Ureter (tissue), 1 donor: ENCODE measurements at regions not wholly inside any gene's neighbourhood (a gene's known extent, or its start where the extent isn't known, plus 50 kb on each side); places are given as distances from the start of the nearest gene placed in this dataset.
A peak's percentile ranks its signal among the peaks of the same experiment; 100 is the strongest.

ENCODE experiments used
- DNase-seq: peaks from one replicate; pipeline ENCODE4 v3.0.0-alpha.2; 2020; ENCODE audit warnings: low spot score
- donor health status: DM: yes; HTN: yes; CAD: no.

DNA sequence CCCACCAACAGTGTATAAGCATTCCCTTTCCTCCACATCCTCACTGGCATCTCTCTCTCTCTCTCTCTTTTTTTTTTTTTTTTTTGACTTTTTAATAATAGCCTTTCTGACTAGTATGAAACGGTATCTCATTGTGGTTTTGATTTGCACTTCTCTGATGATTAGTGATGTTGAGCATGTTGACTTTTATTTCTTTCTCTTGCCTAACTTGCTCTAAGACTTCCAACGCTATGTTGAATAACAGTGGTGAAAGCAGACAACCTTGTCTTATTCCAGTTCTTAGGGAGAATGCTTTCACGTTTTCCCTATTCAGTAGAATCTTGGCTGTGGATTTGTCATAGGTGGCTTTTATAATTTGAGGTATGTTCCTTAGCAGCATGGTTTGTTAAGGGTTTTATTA is 249.4 kb upstream of the MDFIC2 start:
- DNase-seq = no peak

DNA sequence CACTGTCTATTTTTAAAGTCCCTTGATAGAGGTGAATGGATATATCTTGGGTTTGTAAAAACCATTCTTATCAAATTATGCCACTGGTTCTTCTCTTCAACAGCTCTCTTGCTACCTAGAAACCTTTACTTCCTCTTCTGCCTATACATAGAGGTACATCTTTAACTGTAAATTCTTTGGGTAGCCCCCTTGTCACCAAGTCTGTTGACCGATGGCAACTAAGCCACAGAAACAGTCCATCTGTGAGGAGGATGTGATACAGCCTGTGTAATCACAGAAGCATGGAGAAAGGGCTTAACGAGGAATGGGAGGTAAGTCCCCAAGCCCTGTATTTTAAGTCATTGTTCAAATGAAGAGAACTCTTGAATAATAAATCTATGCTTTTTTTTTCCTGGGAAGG is 246.5 kb upstream of the MDFIC2 start:
- DNase-seq = no peak

DNA sequence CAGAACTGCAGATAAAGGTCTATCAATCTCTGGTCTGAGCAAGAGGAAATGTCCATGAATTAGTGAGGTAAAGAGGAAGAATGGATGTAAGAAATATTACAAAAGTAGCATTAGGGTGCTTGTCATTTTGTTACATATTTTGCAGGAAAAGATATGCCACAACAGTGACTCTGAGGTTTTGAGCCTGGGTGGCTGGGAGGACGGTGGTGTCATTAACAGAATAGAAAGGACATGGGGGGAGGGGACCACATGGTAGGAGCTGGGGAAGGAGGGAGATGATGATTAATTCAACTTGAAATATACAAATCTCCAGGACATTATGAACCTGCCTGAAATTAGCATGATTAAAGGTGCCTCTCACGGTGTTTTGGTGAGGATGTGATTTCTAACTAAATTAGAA is 245.5 kb upstream of the MDFIC2 start:
- DNase-seq = no peak

DNA sequence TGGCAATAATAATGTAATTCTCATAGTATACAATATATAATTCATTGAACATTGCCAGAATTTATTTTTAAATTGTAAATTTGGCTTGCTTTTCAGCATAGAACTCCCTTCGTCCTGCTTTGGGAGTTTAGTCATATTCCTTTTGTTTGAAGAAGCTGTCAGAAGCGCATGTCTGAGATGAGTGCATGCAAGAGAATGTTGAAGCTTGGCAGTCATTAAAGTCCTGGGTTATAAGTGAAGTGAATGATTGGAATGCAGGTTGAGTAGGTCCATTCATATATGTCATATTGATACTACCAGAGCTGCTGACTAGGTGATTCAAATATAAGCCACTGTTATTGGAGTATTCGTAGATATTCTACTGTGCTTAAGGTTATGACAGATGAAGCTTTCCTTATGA is 243.6 kb upstream of the MDFIC2 start:
- DNase-seq = no peak

DNA sequence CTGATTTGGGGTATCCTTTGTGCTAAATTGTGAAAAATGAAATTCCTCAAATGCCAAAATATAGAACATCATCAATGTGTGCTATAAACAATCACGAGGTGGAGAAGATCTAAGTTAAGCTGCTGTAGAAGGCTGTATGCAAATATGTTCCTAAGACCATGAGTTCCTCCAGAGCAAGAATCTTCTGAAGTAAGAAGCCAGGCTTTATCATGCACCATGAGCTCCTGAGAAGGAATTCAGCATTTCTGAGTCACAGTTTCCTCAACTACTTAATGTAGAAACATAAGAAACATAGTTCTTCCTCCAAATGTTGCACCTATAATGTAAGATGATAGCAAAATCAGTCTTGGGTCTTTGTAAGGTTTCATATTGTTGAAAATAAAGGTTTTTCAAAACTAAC is 241.7 kb upstream of the MDFIC2 start:
- DNase-seq = no peak

DNA sequence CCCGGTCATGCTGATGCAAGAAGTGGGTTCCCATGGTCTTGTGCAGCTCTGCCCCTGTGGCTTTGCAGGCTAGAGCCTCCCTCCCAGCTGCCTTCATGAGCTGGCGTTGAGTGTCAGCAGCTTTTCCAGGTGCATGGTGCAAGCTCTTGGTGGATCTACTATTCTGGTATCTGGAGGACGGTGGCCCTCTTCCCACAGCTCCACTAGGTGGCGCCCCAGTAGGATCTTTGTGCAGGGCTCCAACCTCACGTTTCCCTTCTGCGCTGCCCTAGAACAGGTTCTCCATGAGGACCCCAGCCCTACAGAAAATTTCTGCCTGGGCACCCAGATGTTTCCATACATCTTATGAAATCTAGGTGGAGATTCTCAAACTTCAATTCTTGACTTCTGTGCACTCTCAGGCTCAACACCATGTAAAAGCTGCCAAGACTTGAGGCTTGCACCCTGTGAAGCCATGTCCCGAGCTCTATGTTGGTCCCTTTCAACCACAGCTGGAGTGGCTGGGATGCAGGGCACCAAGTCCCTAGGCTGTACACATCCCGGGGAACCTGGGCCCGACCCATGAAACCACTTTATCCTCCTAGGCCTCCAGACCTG is 238.4 kb upstream of the MDFIC2 start:
- peak; percentile 73 for DNase-seq

DNA sequence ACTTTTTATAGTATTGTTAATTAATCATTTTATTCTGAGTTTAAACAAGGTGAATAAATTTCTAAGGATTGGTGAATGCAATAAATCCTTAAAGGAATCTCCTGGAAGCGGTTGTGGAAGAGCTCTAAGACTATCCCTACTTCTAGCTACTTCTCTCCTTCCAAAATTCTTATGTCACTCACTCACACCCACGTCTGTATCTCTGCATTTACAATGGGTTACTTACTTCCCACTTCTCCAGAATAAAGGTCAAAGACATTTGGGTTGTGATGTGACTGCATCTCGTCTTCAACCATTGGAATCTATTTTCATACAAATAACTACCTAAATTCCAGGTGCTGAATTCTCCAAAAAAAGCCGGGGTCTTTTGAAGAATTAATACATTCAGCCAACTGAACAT is 234.2 kb upstream of the MDFIC2 start:
- no peak for DNase-seq

DNA sequence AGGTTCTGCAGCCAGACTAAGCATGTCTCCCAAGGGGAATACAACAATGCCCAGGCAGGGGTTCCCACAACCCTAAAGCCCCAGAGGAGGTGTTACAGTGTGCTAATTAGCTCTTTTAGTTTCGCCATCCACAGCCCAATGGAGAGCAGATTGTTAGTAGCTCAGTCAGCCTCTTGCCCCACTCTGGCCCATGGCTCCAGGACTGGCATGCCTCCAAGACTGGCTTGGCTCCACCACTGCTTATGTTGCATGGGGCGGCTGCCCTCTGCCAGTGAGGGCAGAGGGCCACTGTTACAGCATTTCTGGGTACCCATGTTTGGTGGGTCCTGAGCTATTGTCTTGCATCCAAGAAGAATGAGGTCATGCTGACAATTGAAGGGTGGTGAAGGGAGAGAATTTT is 231.1 kb upstream of the MDFIC2 start:
- no peak for DNase-seq

DNA sequence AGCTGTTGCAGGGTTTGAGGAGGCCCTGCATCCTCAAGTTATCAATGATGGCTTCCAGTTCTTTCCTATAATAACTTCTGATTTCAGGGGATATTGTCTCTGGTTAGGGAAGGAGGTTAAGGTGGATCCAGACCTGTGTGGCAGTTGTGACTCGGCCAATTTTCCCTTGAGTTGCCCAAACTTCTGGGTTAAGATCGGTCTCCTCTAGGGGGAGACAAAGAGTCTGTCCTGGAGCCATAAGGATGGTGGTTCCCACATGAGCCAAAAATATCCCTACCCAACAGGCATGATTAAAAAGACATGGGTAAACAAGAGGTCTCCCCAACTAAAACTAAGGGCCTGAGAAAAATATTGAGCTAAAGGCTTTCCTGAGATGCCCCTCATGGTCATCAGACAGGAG is 227.5 kb upstream of the MDFIC2 start:
- DNase-seq = no peak

DNA sequence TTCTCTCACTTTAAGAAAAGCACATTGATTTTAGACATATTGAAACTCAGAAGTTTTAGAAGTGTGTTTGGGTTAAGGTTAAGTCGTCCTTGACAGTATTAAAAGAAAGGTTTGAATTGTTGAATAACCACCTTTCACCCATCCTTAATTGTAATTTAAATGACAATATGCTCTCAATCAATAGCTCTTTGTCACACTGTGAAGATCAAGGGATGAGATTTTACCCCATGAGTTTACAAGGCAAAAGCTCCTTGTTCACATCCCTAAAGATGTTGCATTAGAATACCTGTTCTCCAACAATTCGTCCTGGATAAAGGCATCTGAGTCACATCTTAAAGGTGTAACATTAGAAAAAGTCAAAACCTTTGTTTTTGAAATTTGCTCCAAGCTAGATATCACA is 220.4 kb upstream of the MDFIC2 start:
- no peak for DNase-seq

DNA sequence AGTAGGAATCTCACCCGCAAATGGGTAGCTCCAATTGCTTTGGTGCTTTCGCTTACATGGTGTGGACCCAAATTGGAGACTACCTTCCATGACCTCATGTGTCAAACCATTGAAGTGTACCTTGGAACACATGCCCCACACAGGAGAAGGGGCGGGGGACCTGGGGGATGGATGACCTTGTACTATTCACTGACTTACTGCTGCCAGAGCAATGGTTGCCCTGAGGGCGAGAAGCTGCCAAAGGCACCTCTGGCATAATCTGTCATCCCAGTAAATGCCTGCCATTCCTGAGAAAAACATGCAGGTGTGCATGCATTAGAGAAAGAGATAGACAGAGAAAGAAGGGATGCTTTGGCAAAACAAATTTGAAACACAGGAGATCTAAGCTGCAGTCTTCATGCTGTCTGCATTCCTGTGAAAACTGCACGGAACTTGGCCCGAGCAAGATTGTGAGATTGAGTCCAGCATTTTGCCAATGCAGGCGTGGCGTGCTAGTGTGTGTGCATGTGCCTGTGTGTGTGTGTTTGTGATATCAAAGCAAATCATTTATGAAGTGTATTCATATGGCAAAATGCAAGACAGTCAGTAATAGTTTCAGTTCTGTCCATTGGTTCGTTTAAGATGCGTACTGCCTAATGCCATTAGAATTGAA is 219.5 kb upstream of the MDFIC2 start:
- no peak for DNase-seq

DNA sequence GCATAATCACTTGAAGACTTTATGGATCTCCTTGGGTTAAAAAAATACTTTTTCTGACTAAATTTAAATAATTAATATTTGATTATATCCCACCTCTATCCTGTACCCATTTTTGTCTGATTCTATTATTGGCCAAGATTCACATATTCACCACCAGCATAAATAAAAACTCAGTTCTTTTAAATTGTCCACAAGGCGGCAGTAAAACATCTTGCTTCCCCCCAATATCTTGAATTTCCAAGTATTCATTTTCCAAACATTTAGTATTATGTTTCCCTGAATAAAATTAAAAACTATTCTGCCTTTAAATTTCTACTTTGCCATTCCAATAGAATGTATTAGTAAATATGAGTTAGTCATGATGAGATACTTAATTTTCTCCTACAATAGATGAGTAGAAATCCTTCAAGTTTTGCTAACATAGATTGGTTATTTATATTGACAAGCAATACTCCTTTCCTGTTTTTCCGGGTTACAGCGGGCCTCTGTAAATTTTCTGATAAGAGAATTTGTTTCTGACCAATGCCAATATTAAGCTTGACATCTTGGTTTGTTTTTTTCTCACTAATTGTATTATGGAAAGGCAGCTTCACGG is 218.7 kb upstream of the MDFIC2 start:
- DNase-seq = no peak

DNA sequence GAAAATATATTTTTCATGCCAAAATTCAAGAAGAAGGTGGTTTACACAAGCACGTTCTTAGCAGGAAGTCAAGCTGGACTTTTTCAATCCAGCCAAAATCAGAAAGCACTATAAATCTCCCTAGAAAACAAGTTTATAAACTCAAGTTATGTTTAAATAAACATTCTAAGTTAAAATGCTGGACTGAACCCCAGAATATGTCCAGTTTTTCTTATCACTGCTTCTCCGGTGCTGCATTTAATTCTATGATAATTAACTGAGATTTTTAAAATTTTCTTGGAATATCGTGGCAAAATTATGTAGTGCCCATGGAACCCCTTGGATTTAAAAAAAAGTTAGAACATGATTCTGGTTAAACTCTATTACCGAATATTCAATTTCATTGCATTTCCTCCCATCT is 218.2 kb upstream of the MDFIC2 start:
- DNase-seq = no peak

DNA sequence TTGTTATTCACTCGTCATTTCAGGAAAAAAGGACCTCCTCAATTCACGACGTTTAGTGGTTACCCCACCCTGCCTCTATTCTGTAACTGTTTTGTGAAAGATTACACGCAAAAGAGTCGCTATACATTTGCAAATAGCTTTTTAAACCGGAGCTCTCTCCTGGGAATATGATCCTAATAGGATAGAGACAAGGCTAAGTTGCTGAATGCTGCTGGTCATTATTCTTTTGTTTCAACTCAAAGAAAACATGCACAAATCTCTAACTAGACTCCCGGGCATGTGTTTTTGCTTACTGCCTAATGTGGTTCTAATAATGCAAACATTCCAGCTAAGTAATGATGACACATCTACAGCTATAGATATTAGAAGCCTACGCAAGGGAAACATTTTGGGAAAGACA is 214.6 kb upstream of the MDFIC2 start:
- DNase-seq = no peak

DNA sequence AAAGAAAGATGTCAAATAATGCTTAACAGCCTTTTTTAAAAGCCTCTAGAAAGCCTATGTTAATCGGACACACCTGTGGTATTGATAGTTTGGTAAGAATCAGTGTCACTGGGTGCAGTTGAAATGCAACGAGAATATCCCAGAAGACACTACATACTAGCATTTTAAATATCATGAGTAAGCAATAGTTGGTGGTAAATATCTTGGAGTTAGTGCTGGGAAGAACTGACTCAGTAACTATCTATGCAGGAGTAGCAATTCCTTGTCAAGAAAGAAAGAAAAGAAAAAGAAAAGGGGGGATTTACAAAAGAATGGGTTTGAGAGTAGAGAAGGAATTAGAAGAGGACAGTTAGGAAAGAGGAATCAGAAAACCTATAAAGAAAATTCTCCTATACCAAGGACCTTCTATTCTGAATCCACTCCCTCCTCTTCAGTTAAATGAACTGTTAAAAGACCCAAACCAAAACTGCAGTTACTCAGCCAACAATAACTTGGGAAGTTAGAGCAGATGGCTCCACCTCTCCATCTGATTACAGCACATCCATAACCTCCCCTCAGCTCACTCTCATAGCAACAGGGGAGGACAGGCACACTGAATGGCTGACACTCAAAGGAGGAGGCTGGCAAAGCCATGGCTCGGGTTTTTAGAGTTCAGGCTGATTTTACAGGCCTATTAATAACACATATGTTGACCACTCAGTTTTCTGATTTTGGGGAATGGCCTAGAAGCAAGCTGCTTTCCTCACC is 207.6 kb upstream of the MDFIC2 start:
- DNase-seq = no peak

DNA sequence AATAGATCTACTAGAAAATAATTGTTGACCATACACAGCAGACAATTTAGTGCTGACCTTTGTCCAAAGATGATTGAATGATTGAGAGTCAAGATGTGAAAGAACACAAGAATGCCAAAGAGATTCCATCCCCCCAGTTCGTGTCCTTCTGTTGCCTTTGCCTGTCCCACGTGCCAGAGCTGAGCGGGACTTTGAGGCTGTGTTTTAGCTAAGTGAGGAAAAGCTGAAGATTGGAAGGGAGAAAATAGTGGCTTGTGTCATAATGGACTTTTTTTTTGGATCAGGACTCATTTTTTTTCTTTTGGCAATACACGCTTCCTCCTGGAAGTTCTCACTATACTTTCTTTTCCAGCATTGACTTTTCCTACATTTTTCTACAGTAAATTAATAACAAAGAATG is 206.6 kb upstream of the MDFIC2 start:
- DNase-seq = no peak

DNA sequence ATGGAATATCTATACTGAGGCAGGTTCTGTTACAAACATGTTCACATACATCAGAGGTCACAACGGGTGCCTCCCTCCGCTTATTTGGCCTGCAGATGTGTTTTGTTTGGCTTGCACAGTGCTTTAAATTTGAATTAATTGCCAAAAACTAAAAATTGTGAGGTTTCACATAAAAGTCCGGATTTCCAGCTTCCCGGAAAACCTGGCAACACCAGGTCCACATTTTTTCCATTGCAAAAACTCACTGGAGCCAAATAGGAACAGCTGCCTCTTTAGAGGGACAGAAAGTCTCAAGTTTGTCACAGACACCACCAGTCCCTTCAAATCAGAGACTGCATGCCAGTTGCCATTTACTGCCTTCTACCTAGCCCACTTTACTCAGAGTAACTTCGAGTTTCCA is 205.9 kb upstream of the MDFIC2 start:
- DNase-seq = no peak

DNA sequence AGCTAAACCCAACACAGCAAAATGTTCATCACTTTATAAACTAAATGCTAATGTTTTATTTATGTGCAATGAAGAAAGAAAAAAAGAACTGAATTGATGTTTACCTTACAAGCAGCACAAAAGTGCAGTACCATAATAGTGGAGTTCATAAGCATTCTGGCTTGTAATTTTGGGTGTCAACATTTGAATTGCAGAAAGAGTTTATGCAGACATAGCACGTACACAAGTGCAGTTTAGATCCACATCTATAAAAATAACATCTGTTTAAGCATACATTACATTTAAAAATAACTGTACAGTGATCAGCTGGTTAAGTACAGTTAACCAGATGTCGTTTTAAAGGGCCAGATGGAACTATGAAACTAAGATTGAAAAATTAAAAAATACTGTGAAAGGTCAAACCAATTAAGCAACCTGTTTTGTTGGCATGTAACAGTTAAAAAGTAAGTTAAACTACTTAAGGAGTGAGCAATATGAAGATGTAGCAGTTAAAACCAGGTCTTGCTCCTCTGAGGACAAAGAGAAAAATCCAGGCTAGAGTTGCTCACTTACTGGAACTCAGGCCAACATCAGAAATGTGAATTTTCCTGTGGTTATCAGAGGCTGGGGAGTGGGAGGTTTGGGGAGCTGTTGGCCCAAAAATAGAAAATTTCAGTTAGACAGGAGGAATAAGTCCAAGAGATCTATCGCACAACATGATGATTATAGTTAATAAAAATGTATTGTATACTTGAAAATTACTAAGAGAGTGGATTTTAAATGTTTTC is 204.9 kb upstream of the MDFIC2 start:
- no peak for DNase-seq

DNA sequence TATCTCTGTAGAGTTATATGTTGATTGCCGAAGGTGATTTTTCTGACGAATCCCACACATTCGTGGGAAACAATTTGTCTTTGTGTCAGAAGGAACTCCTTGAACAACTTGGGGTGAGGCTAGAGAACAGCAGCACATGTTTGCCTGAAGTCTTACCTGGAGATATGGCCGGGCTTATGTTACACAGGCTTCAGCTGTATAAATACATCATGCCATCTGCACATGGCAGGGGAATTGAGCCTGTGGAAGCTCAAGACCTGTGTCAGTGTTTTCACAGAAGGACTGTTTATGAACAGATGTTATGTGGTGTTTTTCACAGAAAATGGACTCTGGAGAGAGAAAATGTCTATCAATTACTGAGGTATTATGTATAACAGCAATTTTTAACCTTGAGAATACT is 203.6 kb upstream of the MDFIC2 start:
- no peak for DNase-seq

DNA sequence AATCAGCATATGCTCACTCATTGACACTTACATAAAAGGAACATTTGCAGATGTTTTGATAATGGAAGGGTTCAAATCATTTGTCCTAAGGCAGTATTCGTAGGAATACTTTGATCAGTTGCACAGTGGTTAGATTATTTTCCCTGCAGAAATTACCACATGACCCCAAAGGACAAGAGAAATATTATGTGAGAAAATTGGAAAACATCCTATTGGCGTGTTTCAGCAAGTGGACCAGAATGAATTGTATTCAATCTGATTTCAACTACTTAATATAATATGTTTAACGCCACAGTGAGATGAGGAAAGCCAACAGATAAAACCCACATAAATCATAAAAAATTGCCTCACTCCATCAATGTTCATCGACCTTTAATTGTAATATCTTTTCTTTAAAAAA is 195.0 kb upstream of the MDFIC2 start:
- no peak for DNase-seq

DNA sequence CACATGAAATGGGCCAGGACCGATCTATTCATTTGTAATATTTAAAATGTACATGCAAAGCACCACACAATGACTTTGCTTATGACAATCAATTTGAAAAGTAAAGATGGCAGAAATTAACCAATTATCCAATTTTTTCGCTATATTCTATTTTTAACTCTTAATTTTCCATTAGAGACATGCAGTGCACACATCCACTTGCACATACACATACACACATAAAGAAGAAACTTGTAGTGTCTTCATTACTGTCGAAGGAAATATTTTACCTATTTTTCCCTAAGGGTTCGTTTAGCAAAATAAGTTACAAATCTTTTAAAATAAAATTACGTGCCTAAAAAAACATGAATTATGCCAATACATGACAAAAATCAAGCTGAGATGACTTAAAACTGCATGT is 194.3 kb upstream of the MDFIC2 start:
- no peak for DNase-seq

DNA sequence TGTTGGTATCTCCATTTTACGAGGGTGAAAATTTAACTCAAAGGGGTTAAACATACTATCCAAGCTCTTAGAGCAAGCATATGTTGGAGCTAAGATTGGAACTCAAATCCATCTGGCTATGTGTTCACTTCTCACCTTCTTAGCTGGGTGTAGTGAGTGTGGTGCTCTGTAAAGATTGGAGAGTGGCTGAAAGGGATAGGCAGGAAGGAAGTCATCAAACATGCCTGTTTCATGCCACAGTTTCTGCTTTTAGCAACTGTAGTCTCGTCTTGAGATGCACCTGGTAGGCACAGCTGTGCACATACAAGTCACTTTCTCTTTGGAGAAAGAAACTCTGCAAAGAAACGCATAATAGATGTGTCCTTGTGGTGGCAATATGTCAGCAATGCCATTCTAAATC is 189.1 kb upstream of the MDFIC2 start:
- DNase-seq = no peak
